HG03103 (cell line): ENCODE measurements at regions not wholly inside any gene's neighbourhood (a gene's known extent, or its start where the extent isn't known, plus 50 kb on each side); places are given as distances from the start of the nearest gene placed in this dataset.

ENCODE experiments used
- ATAC-seq: cut with Tn5 transposase; IDR thresholded peaks from one replicate; pipeline ENCODE4 v1.9.1; 2021; ENCODE audit warnings: low read depth; ENCODE audit not compliant: unreplicated experiment

DNA sequence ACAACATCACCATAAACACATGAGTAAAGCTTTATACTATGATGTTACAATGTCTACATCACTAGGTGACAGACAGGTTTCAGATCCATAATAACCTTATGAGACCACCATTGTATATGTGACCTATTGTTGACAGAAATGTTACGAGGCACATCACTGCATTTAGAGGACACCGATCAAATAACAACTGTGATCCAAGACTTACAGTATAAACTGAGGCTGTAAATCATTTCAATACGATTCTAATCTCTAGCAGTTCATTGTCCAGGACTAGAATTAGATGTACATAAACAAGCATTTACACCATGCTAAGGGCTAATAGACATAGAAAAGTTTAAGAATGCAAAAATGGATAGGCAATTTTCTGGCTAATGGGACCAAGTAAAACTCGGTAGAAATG is 491.9 kb upstream of the ROBO1 start:
- no peak for ATAC-seq

DNA sequence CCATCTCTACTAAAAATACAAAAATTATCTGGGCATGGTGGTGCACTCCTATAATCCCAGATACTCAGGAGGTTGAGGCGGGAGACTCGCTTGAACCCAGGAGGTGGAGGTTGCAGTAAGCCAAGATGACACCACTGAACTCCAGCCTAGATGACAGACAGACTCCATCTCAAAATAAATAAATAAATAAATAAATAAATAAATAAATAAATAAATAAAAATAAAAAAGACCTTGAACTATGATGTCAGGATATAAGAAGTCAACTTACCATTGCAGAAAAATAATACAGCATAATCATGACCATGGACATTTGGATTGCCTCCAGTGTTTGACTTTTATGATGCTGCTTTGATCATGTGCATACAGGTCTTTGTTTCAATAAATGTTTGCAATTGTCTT is 484.3 kb upstream of the ROBO1 start:
- ATAC-seq: no peak

DNA sequence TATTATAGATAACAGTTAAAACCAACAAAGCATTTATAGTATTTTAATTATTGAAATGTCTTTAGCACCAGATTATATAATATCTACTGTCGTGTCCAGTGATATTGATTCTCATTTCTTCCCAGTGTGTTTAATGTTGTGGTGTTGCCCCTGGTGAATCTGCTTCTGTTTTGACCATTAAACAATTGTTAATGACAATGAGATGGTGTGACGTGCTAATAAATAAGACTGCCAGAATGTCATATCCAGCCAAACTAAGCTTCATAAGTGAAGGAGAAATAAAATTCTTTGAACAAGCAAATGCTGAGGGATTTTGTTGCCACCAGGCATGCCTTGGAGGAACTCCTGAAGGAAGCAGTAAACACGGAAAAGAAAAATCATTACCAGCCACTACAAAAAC is 480.0 kb upstream of the ROBO1 start:
- no peak for ATAC-seq

- no peak for ATAC-seq
Observed at GRCh38 chr3:80244390-80244789, 476.6 kb upstream of the ROBO1 start.

DNA sequence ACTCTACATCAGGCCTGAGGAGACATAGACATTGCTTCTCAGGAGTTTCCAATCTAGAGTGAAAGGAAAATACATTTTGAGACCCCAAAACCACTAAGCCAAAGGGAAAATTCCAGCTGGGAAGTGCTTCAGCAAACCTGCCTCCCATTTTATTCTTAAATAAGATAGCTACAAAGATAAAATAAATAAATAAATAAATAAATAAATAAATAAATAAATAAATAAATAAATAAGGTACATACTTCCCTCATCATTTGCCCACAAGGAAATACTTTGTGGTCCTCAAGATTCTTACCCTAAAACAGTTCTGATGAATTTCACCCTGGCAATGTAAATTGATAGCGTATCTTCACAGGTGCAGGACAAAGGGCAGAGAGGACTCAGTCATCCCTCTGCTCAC is 474.0 kb upstream of the ROBO1 start:
- no peak for ATAC-seq

DNA sequence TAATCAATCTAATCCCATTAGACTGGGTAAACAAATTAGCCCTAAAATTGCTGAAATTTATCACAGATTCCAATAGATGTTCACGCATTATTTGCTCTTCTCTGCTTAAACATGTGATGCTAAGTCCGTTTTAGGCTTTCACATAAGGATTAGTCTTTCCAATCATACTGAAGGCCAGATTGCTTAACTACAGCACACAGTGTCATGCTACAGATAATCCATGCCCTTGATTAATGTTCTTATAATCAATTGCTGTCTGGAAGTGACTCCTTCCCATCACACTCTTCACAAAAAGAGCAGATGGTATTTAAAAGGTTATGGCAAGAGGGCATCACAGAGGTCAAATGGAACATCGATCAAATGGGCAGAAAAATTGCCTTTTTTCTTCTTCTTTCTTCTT is 471.5 kb upstream of the ROBO1 start:
- no peak for ATAC-seq

- ATAC-seq: no peak
Observed at GRCh38 chr3:80238606-80239005, 470.8 kb upstream of the ROBO1 start.

DNA sequence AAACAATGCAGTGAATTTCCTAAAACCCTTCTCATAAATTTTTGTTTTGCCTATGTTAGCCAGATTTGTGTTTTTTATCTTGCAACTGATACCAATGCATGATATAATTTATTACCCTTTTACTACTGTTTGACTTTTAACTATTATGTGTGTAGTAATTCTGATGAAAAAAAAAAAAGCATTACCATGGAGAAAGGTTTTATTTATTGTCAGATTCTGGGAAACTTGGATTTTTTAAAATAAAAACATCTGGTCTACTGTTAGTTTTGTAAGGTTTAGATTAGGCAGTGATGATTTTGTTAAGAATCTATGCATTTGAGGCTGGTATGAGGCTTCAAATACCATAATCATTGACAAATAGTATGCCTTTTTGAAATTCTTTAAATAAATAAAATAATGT is 470.4 kb upstream of the ROBO1 start:
- ATAC-seq: no peak

- no peak for ATAC-seq
Observed at GRCh38 chr3:80234706-80235105, 466.9 kb upstream of the ROBO1 start.

- no peak for ATAC-seq
Observed at GRCh38 chr3:80233576-80233975, 465.8 kb upstream of the ROBO1 start.

DNA sequence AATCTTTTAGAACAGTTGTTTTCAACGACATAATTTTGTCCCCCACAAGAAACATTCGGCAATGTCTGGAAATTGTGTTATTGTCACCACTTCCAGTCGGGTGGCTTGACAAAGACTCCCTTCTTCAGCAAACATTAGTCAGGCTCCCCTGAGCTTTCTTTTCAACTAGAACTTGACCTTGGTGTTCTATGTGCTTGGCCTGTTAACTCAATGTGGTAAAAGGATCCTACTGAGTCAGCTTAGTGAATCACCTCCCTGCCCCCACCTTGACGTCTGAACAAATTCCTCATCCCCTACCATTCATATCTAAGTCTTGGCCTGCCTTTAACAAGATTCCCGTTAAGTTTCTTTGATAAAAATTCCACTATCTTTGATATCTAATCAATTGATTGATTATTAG is 465.0 kb upstream of the ROBO1 start:
- ATAC-seq: no peak

DNA sequence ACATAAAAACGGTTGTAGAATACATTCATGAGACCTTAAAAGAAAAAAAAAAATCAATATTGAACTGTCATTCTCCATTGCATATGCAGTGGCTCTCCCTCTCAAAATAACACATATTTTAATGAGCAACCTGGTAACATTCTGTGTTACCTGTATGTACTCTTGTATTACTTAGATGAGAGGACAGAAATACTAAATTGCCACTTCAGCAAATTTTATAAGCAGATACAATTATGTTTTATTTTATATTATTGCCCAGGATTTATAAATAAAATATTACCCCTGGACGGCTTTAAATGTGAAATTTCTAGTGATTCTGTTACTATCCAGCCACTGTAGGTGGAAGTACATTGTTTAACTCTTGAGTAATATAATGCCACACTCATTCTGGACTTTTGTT is 463.2 kb upstream of the ROBO1 start:
- ATAC-seq: no peak

- ATAC-seq: no peak
Observed at GRCh38 chr3:80227216-80227615, 459.4 kb upstream of the ROBO1 start.

DNA sequence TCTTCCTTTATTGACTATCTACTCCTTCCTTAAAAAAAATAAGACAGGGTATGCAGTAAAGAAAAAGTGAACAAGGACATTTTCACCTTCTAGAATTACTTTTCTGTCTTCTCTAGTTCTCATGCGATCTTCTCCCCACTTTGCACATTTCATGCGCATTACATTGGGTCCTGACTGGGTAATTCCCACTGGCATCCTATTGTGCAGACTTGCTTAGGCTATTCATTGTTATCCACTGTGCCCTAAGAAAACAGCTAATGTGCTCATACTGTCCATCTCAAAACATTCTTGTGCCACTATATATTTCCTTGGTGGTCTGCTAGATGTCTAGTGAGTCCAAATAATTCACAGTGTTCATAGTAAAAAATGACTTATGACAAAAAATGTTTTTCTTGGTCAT is 447.4 kb upstream of the ROBO1 start:
- no peak for ATAC-seq

DNA sequence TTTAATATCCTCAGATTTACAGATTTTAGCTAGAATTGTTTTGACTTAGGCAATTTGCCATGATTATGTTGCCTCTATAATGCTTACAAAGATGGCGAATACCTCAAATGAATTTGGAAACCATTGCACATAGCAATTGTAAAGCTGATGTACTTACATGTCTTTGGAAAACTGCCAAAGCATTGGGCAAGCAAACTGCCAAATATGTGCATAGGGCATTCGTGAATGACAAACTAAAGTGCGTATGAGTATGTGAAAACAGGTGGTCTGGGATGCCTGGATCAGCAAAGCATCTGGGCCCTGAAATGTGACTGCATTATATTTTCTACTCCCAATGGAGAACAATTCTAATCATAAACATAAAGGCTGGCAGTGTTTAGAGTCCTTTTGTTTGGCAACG is 445.3 kb upstream of the ROBO1 start:
- ATAC-seq: no peak

DNA sequence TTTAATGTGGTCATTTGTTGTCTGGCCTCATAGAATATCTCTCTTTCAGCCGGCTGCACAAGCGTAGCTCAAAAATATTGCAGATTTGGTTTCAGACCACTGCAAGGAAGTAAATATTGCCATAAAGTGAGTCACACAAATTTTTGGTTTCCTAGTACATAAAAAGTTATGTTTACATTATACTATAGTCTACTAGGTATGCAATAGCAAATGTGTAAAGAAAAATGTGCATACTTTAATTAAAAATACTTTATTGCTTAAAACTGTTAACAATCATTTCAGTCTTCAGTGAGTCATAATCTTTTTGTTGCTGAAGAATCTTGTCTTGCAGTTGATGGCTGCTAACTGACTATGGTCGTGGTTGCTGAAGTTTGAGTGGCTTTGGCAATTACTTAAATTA is 425.1 kb upstream of the ROBO1 start:
- no peak for ATAC-seq

DNA sequence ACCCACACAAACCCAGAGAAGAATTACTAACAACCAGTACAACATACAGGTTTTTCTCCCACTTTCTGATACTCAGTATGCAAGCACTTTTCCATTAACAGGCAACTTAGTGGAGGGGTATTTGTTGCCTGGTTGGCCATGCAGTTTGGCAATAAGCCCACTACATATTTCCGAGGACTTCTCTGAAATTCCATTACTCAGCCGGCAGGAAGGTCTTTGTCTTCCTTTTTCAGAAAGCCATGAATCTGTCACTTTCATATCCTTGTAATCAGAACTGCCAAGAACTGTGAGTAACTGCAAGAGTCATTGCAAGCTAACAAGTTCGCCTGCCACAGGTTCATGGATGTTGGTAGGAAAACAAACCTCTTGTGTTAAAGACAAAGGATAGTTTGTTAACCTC is 422.3 kb upstream of the ROBO1 start:
- no peak for ATAC-seq

DNA sequence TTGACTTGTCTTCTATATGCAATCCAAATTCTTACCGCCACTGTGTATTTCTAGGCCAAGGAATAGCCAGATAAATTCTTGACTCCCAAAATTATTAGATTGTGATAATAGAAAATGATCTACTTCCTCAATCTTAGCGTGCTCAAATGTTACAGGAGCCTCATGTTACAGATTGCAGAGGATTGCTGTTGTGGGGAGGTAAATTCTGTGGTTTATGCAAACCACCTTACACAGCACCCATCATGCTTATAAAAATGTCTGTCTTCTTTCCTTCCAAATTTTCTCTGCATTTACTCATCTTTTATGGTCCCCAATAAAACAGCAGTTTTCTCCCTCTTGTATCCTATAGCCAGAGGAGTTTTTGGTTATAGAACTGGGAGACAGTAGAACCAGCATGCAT is 420.2 kb upstream of the ROBO1 start:
- no peak for ATAC-seq

DNA sequence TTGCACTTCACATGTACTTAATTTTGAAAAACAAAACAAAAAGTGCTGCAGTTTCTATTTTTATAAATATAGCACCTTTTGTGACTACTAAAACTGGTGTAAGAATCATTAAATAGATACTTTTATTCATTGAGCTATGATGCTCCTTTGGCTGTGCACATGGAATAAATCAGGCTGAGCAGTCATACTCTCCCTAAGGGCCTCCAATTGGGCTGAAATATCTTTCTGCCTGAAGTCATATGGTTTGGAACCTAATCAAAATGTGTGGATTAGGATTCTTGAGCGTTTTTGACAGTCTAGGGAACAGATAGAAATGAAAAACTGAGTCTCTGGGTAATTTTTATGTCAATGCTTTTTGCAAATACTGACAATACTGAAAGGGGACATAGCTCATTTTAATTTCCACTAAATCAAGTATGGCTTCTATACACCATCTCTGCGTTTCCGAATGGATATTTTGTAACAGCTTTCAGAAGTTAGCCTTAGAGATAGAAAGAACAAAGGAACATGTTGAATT is 392.2 kb upstream of the ROBO1 start:
- ATAC-seq: no peak

DNA sequence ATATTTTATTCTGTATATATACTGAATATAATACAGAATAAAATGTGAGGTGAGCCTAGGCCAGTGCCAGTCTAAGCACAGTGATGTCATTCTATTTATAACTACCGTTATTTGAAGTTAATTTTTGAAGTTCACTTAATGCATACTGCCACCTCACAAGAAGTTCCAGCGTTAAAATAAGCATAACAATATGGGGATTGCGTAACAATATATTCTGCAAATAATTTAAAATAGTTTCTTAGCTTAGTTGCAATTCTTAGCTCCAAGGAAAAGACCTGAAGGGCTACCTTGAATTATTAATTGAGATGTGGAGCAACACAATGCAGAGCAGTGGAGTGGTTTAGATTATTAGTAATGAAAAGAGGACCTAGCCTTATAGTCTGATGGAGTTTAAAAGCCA is 390.5 kb upstream of the ROBO1 start:
- no peak for ATAC-seq

DNA sequence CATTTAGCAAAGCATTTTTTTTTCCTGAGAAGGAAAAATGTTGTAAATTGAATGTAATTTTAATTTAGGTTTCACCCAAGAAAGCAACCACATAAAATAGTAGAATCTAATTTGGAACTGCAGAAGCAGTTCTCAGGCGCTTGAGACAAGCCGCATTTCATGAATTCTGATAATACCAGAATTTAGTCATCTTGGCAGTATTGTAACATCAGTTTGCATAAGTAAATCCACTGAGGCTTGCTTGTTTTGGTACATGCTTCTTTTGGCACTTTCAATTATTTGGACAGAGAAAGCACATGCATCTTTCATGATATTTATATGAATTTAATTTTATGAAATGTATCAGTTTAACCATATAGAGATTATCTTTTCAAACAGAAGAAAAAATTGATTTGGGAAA is 389.7 kb upstream of the ROBO1 start:
- no peak for ATAC-seq

DNA sequence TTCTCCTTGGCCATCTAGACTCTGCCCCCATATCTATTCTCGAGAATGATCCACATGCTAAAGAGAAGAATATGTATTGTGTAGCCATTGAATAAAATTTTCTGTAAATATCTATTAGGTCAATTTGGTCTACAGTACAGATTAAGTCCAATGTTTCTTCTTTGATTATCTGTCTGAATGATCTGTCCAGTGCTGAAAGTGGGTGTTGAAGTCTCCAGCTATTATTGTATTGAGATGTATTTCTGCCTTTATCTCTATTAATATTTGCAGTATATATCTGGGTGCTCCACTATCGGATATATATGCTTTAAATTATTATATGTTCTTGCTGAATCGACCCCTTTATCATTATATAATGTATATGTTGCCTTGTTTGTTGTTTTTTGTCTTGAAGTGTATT is 384.9 kb upstream of the ROBO1 start:
- no peak for ATAC-seq

GRCh38 chr3:80142714-80143113 is 374.9 kb upstream of the ROBO1 start:
- no peak for ATAC-seq

- no peak for ATAC-seq
Observed at GRCh38 chr3:80141557-80141956, 373.8 kb upstream of the ROBO1 start.
